MG63 (cell line): ENCODE measurements at regions not wholly inside any gene's neighbourhood (a gene's known extent, or its start where the extent isn't known, plus 50 kb on each side); places are given as distances from the start of the nearest gene placed in this dataset.
"Not testable (repeated sequence)": the region's sequence is repeated elsewhere in the genome, so short reads cannot be mapped to it uniquely, and the experiment has no call there.

Experiments used
- DNase-seq: peaks from one replicate; pipeline ENCODE4 v3.0.0-alpha.2; 2020
- H3K27me3 ChIP-seq: fragments of 250-450 bp; sonication (Bioruptor Pico); 2 replicates; pipeline ENCODE4 v1.5.1; 2020; ENCODE audit warnings: mild to moderate bottlenecking, moderate library complexity
- H3K36me3 ChIP-seq: fragments of 250-450 bp; sonication (Bioruptor Pico); 2 replicates; pipeline ENCODE4 v1.5.1; 2020; ENCODE audit warnings: mild to moderate bottlenecking, moderate library complexity
- H3K4me3 ChIP-seq: fragments of 250-450 bp; sonication (Bioruptor Pico); 2 replicates; pipeline ENCODE4 v1.5.1; 2020; ENCODE audit warnings: mild to moderate bottlenecking, moderate library complexity
- H3K9me3 ChIP-seq: fragments of 250-450 bp; sonication (Bioruptor Pico); 2 replicates; pipeline ENCODE4 v1.5.1; 2020; ENCODE audit warnings: mild to moderate bottlenecking, moderate library complexity

- Histone ChIP-seq H3K36me3 (no peaks in the 10 kb centered on the region; the same call in none of the 2 replicates), H3K27me3 (no peaks in the 10 kb centered on the region), H3K9me3 (no peaks in the 10 kb centered on the region), H3K4me3 (no peak overlapping the region)
- no peak for DNase-seq
These were observed 71.2 kb upstream of the CDON start for GRCh38 chr11:126133901-126134300.

DNA sequence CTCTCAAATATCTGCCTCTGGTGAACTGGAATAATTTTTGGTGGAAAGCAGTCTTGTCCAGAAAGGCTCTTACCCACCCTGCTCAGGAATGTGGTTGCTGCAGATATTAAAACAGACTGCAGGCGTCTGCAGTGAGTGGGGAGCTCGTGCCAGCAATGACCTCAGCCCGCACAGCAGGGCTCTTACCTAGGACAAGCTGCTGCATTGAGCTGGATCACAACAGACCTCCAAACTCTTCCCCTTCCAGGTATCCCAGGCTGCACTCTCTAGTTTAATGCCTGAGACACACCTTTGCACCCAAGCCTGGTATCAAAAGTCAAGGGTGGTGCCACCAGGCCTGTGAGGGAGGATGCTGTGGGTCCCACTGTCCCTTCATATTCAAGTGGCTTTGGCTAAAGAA, 69.7 kb upstream of the CDON start:
- Histone ChIP-seq H3K36me3 (peaks cover 2% of the 10 kb centered on the region), H3K9me3 (no peaks in the 10 kb centered on the region), H3K27me3 (no peaks in the 10 kb centered on the region), H3K4me3 (no peak overlapping the region)
- peak; percentile 94 for DNase-seq

- not testable (repeated sequence) for H3K27me3 ChIP-seq, H3K36me3 ChIP-seq, H3K4me3 ChIP-seq, H3K9me3 ChIP-seq, DNase-seq
These were observed 68.1 kb upstream of the CDON start for GRCh38 chr11:126130781-126131180.

- Histone ChIP-seq H3K36me3 (peaks cover 2% of the 10 kb centered on the region; the same call in 1 of the 2 replicates), H3K27me3 (no peaks in the 10 kb centered on the region), H3K4me3 (no peak overlapping the region), H3K9me3 (no peaks in the 10 kb centered on the region)
- no peak for DNase-seq
These were observed 67.3 kb upstream of the CDON start for GRCh38 chr11:126129727-126130671.

GRCh38 chr11:126127898-126128297, 65.2 kb upstream of the CDON start:
- Histone ChIP-seq H3K36me3 (peaks cover 2% of the 10 kb centered on the region; the same call in 1 of the 2 replicates), H3K9me3 (no peaks in the 10 kb centered on the region), H3K27me3 (no peaks in the 10 kb centered on the region), H3K4me3 (no peak overlapping the region)
- no peak for DNase-seq

DNA sequence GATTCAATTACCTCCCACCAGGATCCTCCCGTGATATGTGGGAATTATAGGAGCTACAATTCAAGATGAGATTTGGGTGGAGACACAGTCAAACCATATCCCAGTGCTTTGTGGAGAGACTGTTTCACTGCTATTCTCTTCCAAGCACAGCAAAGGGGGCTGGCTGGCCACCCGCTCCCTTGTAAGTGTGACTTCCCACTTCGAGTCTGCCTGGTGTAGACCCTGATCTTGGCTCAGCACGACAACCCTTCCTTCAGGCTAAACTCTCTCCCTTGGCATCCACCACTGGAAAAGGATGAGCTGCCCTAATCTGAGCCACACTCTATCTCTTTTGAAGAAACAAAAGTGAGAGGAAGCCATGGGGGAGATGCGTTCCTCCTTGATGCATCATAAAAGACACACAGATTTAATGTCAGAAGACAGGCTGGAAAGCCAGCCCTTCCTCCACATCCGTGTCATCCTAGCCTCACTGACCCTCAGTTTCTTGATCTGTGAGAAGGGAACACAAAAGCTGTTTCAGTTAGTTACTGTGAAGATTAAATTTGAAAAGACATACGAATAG, 64.7 kb upstream of the CDON start:
- no peak overlapping the region for H3K4me3 ChIP-seq
- H3K27me3 ChIP-seq, result no peaks in the 10 kb centered on the region
- H3K9me3 ChIP-seq, result no peaks in the 10 kb centered on the region
- peaks cover 2% of the 10 kb centered on the region; the same call in 1 of the 2 replicates for H3K36me3 ChIP-seq
- no peak for DNase-seq

DNA sequence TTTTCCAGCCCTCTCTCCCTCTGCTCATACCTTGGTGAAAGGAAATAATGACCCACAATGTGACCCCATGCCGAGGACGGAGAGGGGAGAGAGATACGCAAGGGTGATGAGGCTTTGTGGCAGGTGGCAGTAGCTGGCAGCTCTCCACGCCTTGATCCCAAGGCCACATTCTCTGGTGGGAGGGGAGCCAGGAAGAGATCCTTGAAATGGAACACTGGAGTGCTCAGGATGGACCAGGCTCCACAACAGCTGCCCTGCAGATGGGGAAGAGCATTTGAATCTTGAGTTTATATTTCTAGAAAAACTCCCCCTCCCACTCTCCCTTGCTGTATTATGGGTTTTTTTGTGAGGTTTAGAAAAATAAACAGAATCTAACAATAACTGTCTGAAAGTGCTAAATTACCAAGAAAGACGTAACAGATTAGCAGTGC, 61.6 kb upstream of the CDON start:
- Histone ChIP-seq H3K27me3 (no peaks in the 10 kb centered on the region), H3K36me3 (0 out of 2 replicates have a peak, but pooled peaks cover 2% of the 10 kb centered on the region), H3K4me3 (no peak overlapping the region), H3K9me3 (no peaks in the 10 kb centered on the region)
- DNase-seq, result no peak

DNA sequence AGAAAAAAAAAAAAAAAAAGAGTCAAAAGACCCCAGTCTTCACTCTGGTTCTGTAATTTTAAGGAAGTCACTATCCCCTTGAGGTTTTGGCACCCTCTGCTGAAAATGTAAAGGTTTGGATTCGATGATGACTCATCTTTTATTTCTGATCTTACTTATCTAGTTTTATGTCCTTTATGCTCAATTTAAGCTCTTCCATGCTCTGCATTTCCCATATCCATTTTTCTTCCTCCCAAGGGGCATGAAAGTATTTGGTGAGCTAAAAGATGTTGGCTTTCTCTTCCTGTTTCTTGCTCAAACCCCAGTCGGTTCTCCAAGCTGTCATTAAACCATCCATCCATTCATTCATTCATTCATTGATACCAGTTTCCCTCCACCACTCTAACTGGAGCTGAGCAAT, 61.0 kb upstream of the CDON start:
- H3K27me3 ChIP-seq, result no peaks in the 10 kb centered on the region
- no peak overlapping the region for H3K4me3 ChIP-seq
- no peak for DNase-seq
- H3K36me3 ChIP-seq, result 0 out of 2 replicates have a peak, but pooled peaks cover 2% of the 10 kb centered on the region
- no peaks in the 10 kb centered on the region for H3K9me3 ChIP-seq

DNA sequence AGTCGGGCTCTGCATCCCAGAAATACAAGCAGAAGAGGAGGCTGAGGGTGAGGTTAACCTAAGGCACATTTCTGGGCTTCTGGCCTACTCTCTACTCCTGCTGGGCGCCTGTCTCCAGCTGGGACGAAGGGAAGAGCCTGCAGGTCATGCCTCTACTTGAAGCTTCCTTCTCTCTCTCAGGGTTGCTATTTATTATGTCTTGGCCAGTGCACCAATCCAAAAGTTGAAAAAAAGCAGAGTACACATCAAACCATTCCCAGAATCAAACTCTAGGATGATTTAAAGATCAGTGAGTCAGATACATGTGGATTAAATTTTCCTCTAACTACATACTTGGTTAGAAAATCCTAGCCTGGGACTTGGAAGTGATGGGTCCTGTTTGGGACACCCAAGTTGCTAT, 60.2 kb upstream of the CDON start:
- H3K9me3 ChIP-seq, result no peaks in the 10 kb centered on the region
- H3K36me3 ChIP-seq, result no peaks in the 10 kb centered on the region
- no peak overlapping the region for H3K4me3 ChIP-seq
- no peaks in the 10 kb centered on the region for H3K27me3 ChIP-seq
- peak; percentile 92 for DNase-seq

DNA sequence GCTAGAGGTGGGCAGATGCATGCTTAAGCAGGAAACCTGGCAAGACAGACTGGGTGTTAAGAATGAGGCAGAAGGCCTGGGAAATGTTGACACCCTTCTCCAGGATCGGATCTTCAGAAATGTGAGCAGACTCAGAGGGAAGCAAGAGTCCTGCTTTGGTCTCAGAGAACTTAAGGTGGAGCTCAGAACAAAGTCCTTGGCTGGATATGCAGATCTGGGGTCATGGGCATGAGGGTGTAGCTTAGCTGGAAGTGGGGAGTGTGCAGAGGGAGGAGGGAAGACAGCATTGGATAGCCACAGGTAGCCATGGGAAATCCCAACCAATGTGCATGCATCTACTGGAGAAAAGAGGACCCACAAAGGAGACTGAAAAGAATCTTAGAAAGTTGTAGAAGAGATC, 58.6 kb upstream of the CDON start:
- no peak overlapping the region for H3K4me3 ChIP-seq
- DNase-seq, result no peak
- H3K27me3 ChIP-seq, result no peaks in the 10 kb centered on the region
- H3K9me3 ChIP-seq, result no peaks in the 10 kb centered on the region
- no peaks in the 10 kb centered on the region for H3K36me3 ChIP-seq

- Histone ChIP-seq H3K27me3 (no peaks in the 10 kb centered on the region), H3K4me3 (no peak overlapping the region), H3K36me3 (no peaks in the 10 kb centered on the region), H3K9me3 (no peaks in the 10 kb centered on the region)
- no peak for DNase-seq
These were observed 56.1 kb upstream of the CDON start for GRCh38 chr11:126118806-126119205.

- Histone ChIP-seq H3K27me3 (no peaks in the 10 kb centered on the region), H3K36me3 (no peaks in the 10 kb centered on the region), H3K9me3 (no peaks in the 10 kb centered on the region), H3K4me3 (no peak overlapping the region)
- DNase-seq, result peak; percentile 98
These were observed 53.2 kb upstream of the CDON start for GRCh38 chr11:126115816-126116331.

DNA sequence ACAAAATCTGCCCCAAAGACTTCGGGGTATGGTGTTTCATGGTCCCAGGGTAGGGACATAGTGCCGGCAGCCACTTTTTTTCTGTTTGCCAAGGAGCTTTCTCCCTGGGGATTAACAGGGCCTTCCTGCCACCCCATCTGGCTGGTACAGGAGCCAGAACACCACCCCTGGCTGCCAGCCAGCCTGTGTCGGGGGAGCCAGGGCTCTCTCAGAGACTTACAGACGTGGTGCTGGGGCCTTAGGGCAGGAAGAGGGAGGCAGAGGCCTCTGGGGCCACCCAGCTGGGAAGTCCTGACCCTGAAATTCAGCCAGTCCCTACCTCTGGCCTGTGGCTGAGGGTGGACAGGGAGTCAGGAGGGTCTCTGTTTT, 52.4 kb upstream of the CDON start:
- H3K9me3 ChIP-seq, result no peaks in the 10 kb centered on the region
- no peaks in the 10 kb centered on the region for H3K36me3 ChIP-seq
- peak; percentile 97 for DNase-seq
- H3K27me3 ChIP-seq, result no peaks in the 10 kb centered on the region
- no peak overlapping the region for H3K4me3 ChIP-seq

DNA sequence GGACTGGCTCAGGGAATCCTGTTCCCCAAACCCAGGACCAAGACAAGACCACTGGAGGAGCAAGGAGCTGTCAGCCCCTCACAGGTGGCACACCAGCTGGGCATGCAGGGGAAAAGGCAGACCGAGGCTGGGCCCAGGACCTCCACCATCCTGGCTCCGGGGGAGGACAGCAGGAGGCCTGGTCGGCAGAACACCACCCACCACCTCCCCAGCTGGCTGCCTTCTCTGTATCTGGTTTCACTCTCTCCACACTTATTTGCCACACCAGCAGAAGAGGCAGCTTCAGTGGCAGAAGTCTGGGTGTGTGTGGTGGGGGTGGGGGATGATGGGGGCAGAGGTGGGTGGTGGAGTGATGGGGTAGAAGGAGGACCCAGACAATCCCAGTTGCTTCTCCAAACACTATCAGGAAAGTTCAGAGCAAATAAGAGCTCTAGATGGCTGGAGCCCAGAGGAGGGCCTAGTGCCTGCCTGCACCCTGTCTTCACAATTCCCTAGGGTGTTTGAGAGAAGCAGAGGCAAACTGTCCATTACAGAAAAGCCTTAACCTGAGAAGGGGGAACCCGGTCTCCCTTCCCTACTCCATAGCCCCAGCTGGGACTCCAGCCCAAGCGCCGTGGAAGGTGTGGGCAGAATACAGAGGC, 51.9 kb upstream of the CDON start:
- Histone ChIP-seq H3K9me3 (no peaks in the 10 kb centered on the region), H3K4me3 (no peak overlapping the region), H3K36me3 (no peaks in the 10 kb centered on the region), H3K27me3 (no peaks in the 10 kb centered on the region)
- DNase-seq, result peak; percentile 72

DNA sequence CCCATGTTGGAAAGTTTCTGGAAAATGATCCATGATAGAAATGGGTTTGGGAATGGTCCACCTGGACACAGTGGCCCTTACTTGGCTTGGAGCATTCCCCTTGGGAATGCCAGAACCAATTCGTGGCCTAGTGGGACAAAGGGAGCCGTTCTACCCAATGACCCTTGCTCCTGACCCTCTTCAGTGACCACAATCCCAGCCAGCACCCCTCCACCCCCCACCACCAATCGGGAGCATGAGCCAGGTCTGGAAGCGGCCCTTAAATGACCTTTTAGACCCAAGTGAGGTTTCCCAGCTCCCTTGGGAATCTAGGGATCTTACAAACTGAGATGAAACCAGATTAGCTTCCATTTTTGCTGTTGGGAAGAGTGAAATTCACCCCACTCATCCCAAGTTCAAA, 51.3 kb upstream of the CDON start:
- Histone ChIP-seq H3K36me3 (no peaks in the 10 kb centered on the region), H3K4me3 (no peak overlapping the region), H3K27me3 (no peaks in the 10 kb centered on the region), H3K9me3 (no peaks in the 10 kb centered on the region)
- DNase-seq, result peak; percentile 82

- H3K36me3 ChIP-seq, result no peaks in the 10 kb centered on the region
- H3K27me3 ChIP-seq, result no peaks in the 10 kb centered on the region
- no peak overlapping the region for H3K4me3 ChIP-seq
- no peaks in the 10 kb centered on the region for H3K9me3 ChIP-seq
- DNase-seq, result peak; percentile 99
These were observed 50.9 kb upstream of the CDON start for GRCh38 chr11:126113515-126113957.

DNA sequence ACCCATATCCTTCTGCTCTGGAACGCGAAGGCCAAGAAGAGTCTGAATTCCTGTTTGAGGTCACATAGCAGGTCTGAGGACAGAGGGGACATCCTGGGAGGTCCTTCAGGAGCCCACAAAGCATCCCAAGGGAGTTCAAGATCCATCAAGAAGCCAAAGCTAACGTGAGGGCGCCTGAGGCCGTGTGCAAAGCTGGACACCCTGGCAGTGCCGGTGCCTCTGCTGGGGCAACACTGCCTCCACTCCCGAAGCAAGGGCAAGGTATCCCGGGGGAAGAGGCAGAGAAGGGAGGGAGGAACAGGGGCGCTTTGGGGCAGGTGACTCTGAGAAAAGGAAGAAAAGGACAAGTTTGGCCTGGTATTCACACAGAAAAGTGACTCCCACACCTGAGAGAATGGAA, 50.3 kb upstream of the CDON start:
- DNase-seq, result no peak
- no peaks in the 10 kb centered on the region for H3K9me3 ChIP-seq
- H3K36me3 ChIP-seq, result no peaks in the 10 kb centered on the region
- no peaks in the 10 kb centered on the region for H3K27me3 ChIP-seq
- no peak overlapping the region for H3K4me3 ChIP-seq
